ENCODE measurements at regions not wholly inside any gene's neighbourhood (a gene's known extent, or its start where the extent isn't known, plus 50 kb on each side); places are given as distances from the start of the nearest gene placed in this dataset.

- Histone ChIP-seq H3K9me3 (no peaks in the 10 kb centered on the region), H3K27ac (no peak overlapping the region), H3K4me1 (no peaks in the 10 kb centered on the region), H3K36me3 (no peaks in the 10 kb centered on the region), H3K4me3 (no peak overlapping the region), H3K27me3 (no peaks in the 10 kb centered on the region)
- TF ChIP-seq CTCF (IDR thresholded peaks at IDR 0.05) (no peak), POLR2AphosphoS5 (IDR thresholded peaks at IDR 0.05) (no peak), POLR2A (IDR thresholded peaks at IDR 0.05) (no peak)
- DNase-seq (ENCODE audit: low spot score in 2 of 2) = no peak
- intact Hi-C loops (cut with DNase I; ENCODE audit: low total_unique reads) = no loop called here
Measured at GRCh38 chr2:18428516-18428915, 131.9 kb downstream of the RDH14 start.

- no peaks in the 10 kb centered on the region for H3K4me1 ChIP-seq
- no peaks in the 10 kb centered on the region for H3K9me3 ChIP-seq
- TF ChIP-seq POLR2A (IDR thresholded peaks at IDR 0.05) (no peak), CTCF (IDR thresholded peaks at IDR 0.05) (no peak), POLR2AphosphoS5 (IDR thresholded peaks at IDR 0.05) (no peak)
- no peaks in the 10 kb centered on the region for H3K36me3 ChIP-seq
- no peak overlapping the region for H3K27ac ChIP-seq
- intact Hi-C loops (cut with DNase I; ENCODE audit: low total_unique reads) = no loop called here
- no peaks in the 10 kb centered on the region for H3K27me3 ChIP-seq
- no peak overlapping the region for H3K4me3 ChIP-seq
- no peak for DNase-seq (ENCODE audit: low spot score in 2 of 2)
Measured at GRCh38 chr2:18427762-18428161, 132.7 kb downstream of the RDH14 start.

DNA sequence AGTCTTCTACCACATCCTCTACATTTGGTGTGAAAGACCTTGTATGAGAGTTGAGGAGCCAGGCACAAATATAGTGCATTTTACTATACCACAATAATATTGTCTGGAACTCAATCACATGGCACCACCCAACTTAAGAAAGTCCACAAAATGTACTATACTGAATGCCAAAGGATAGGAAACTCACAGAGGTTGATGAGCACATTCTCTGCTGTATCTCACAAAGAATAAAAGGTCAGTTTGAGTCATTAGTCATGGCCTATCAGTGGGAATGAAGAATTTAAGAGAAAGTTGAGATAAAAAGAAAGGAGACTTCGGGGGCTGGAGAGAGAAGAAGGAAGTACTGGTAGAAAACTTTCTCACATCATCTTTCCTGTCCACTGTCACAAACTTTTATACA is 134.3 kb downstream of the RDH14 start:
- Histone ChIP-seq H3K27ac (no peak overlapping the region), H3K9me3 (no peaks in the 10 kb centered on the region), H3K4me1 (no peaks in the 10 kb centered on the region), H3K36me3 (no peaks in the 10 kb centered on the region), H3K27me3 (no peaks in the 10 kb centered on the region), H3K4me3 (no peak overlapping the region)
- TF ChIP-seq POLR2A (IDR thresholded peaks at IDR 0.05) (no peak), POLR2AphosphoS5 (IDR thresholded peaks at IDR 0.05) (no peak), CTCF (IDR thresholded peaks at IDR 0.05) (no peak)
- intact Hi-C loops (cut with DNase I; ENCODE audit: low total_unique reads) = no loop called here
- no peak for DNase-seq (ENCODE audit: low spot score in 2 of 2)

DNA sequence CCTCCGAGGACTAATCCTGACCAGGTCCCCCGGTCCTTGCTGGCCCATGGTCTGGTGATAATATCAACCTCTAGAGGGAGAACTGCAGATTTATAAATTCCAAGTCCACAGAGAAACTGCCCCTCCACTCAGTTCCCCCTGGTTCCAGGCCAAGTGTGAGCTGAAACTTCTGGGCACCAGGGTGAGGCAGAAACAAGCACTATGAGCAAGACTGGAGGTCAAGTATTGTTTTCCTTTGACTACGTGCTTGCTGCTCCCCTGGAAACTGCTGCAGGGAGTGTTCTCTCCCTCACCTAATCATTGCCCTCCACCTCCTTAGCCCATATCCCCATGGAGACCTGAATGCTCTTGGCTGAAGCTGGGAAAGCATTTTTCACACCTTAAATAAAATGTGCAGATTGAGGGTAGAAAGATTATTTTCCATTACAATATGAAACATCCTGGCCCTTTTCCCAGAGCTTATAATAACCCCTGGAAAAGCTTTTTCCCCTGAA is 135.2 kb downstream of the RDH14 start:
- Histone ChIP-seq H3K36me3 (no peaks in the 10 kb centered on the region), H3K4me1 (no peaks in the 10 kb centered on the region), H3K4me3 (no peak overlapping the region), H3K27ac (no peak overlapping the region), H3K9me3 (no peaks in the 10 kb centered on the region), H3K27me3 (no peaks in the 10 kb centered on the region)
- no peak for TF ChIP-seq CTCF (IDR thresholded peaks at IDR 0.05)
- TF ChIP-seq POLR2A (IDR thresholded peaks at IDR 0.05) = no peak
- TF ChIP-seq POLR2AphosphoS5 (IDR thresholded peaks at IDR 0.05) = no peak
- intact Hi-C loops (cut with DNase I; ENCODE audit: low total_unique reads) = no loop called here
- DNase-seq (ENCODE audit: low spot score in 2 of 2) = no peak

DNA sequence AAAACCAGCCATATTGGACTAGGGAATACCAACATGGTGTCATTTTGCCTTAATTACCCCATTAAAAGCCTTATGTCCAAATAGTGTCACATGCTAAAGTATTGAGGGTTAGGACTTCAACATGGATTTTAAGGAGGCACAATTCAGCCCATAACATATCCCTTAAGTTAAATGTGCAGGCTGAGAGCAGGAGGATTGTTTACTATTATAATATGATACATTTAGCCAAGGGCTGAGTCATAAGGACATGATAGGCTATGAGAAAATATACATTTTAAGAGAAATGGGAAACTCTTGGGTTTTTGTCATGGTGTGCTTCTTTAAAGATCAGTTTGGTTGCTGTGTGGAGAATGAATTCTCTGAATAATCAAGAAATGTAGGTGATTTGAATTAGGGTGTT is 136.8 kb downstream of the RDH14 start:
- Histone ChIP-seq H3K27me3 (no peaks in the 10 kb centered on the region), H3K36me3 (no peaks in the 10 kb centered on the region), H3K27ac (no peak overlapping the region), H3K9me3 (no peaks in the 10 kb centered on the region), H3K4me3 (no peak overlapping the region), H3K4me1 (no peaks in the 10 kb centered on the region)
- intact Hi-C loops (cut with DNase I; ENCODE audit: low total_unique reads) = no loop called here
- DNase-seq (ENCODE audit: low spot score in 2 of 2) = no peak
- TF ChIP-seq POLR2A (IDR thresholded peaks at IDR 0.05) (no peak), POLR2AphosphoS5 (IDR thresholded peaks at IDR 0.05) (no peak), CTCF (IDR thresholded peaks at IDR 0.05) (no peak)

Measured in breast epithelium (tissue), 4 donors.